ENCODE measurements at regions not wholly inside any gene's neighbourhood (a gene's known extent, or its start where the extent isn't known, plus 50 kb on each side); places are given as distances from the start of the nearest gene placed in this dataset.
"Not testable (repeated sequence)": the region's sequence is repeated elsewhere in the genome, so short reads cannot be mapped to it uniquely, and the experiment has no call there.

DNA sequence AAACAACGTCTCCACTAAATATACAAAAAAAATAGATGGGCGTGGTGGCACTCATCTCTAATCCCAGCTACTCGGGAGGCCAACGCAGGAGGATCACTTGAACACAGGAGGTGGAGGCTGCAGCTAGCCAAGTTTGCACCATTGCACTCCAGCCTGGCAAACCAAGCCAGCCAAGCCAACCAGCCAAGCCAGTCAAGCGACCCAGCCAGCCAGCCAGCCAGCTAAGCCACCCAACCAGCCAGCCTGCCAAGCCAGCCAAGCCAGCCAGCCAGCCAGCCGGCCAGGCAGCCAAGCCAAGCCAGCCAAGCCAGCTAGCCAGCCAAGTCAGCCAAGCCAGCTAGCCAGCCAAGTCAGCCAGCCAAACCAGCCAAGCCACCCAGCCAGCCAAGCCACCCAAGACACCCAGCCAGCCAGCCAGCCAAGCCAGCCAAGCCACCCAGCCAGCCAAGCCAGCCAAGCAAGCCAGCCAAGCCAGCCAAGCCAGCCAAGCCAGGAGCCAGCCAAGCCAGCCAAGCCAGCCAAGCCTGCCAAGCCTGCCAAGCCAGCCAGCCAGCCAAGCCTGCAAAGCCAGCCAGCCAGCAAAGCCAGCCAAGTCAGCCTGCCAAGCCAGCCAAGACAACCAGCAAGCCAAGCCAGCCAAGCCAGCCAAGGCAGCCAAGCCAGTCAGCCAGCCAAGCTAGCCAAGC lies 342.2 kb upstream of the PLGLB2 start:
- TF ChIP-seq ZNF207 (IDR thresholded peaks at IDR 0.05; ENCODE audit: borderline replicate concordance); ZNF432 (CRISPR knock-in tag; IDR thresholded peaks at IDR 0.05; ENCODE audit: borderline replicate concordance); MXD4 (CRISPR knock-in tag; IDR thresholded peaks at IDR 0.05); SUZ12 (IDR thresholded peaks at IDR 0.05; ENCODE audit: low read depth, low read length); SRY (CRISPR knock-in tag; IDR thresholded peaks at IDR 0.05); ETV5 (CRISPR knock-in tag; IDR thresholded peaks at IDR 0.05; ENCODE audit: borderline replicate concordance); HOXD1 (CRISPR knock-in tag; IDR thresholded peaks at IDR 0.05): not testable (repeated sequence)
- TF ChIP-seq, protein P1, sequence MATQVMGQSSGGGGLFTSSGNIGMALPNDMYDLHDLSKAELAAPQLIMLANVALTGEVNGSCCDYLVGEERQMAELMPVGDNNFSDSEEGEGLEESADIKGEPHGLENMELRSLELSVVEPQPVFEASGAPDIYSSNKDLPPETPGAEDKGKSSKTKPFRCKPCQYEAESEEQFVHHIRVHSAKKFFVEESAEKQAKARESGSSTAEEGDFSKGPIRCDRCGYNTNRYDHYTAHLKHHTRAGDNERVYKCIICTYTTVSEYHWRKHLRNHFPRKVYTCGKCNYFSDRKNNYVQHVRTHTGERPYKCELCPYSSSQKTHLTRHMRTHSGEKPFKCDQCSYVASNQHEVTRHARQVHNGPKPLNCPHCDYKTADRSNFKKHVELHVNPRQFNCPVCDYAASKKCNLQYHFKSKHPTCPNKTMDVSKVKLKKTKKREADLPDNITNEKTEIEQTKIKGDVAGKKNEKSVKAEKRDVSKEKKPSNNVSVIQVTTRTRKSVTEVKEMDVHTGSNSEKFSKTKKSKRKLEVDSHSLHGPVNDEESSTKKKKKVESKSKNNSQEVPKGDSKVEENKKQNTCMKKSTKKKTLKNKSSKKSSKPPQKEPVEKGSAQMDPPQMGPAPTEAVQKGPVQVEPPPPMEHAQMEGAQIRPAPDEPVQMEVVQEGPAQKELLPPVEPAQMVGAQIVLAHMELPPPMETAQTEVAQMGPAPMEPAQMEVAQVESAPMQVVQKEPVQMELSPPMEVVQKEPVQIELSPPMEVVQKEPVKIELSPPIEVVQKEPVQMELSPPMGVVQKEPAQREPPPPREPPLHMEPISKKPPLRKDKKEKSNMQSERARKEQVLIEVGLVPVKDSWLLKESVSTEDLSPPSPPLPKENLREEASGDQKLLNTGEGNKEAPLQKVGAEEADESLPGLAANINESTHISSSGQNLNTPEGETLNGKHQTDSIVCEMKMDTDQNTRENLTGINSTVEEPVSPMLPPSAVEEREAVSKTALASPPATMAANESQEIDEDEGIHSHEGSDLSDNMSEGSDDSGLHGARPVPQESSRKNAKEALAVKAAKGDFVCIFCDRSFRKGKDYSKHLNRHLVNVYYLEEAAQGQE (IDR thresholded peaks at IDR 0.05; ENCODE audit: borderline replicate concordance in 1 of 2, low read depth in 1 of 2, low read length in 2 of 2): not testable (repeated sequence)
- TF ChIP-seq, protein P2, sequence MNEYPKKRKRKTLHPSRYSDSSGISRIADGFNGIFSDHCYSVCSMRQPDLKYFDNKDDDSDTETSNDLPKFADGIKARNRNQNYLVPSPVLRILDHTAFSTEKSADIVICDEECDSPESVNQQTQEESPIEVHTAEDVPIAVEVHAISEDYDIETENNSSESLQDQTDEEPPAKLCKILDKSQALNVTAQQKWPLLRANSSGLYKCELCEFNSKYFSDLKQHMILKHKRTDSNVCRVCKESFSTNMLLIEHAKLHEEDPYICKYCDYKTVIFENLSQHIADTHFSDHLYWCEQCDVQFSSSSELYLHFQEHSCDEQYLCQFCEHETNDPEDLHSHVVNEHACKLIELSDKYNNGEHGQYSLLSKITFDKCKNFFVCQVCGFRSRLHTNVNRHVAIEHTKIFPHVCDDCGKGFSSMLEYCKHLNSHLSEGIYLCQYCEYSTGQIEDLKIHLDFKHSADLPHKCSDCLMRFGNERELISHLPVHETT (CRISPR knock-in tag; conservative IDR thresholded peaks at IDR 0.05): not testable (repeated sequence)
- TF ChIP-seq, protein P3, sequence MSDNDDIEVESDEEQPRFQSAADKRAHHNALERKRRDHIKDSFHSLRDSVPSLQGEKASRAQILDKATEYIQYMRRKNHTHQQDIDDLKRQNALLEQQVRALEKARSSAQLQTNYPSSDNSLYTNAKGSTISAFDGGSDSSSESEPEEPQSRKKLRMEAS (IDR thresholded peaks at IDR 0.05): not testable (repeated sequence)
- TF ChIP-seq, protein P4, sequence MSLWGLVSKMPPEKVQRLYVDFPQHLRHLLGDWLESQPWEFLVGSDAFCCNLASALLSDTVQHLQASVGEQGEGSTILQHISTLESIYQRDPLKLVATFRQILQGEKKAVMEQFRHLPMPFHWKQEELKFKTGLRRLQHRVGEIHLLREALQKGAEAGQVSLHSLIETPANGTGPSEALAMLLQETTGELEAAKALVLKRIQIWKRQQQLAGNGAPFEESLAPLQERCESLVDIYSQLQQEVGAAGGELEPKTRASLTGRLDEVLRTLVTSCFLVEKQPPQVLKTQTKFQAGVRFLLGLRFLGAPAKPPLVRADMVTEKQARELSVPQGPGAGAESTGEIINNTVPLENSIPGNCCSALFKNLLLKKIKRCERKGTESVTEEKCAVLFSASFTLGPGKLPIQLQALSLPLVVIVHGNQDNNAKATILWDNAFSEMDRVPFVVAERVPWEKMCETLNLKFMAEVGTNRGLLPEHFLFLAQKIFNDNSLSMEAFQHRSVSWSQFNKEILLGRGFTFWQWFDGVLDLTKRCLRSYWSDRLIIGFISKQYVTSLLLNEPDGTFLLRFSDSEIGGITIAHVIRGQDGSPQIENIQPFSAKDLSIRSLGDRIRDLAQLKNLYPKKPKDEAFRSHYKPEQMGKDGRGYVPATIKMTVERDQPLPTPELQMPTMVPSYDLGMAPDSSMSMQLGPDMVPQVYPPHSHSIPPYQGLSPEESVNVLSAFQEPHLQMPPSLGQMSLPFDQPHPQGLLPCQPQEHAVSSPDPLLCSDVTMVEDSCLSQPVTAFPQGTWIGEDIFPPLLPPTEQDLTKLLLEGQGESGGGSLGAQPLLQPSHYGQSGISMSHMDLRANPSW (CRISPR knock-in tag; IDR thresholded peaks at IDR 0.05; ENCODE audit: borderline replicate concordance): not testable (repeated sequence)
